NCI-H526 treated with DMSO at 0.1 percent for 48 hours (cell line): ENCODE measurements at regions not wholly inside any gene's neighbourhood (a gene's known extent, or its start where the extent isn't known, plus 50 kb on each side); places are given as distances from the start of the nearest gene placed in this dataset.
"Not testable (repeated sequence)": the region's sequence is repeated elsewhere in the genome, so short reads cannot be mapped to it uniquely, and the experiment has no call there.

ENCODE experiments used
- DNase-seq: peaks from one replicate; lab custom pipeline; 2025; lab: John Stamatoyannopoulos, UW

DNA sequence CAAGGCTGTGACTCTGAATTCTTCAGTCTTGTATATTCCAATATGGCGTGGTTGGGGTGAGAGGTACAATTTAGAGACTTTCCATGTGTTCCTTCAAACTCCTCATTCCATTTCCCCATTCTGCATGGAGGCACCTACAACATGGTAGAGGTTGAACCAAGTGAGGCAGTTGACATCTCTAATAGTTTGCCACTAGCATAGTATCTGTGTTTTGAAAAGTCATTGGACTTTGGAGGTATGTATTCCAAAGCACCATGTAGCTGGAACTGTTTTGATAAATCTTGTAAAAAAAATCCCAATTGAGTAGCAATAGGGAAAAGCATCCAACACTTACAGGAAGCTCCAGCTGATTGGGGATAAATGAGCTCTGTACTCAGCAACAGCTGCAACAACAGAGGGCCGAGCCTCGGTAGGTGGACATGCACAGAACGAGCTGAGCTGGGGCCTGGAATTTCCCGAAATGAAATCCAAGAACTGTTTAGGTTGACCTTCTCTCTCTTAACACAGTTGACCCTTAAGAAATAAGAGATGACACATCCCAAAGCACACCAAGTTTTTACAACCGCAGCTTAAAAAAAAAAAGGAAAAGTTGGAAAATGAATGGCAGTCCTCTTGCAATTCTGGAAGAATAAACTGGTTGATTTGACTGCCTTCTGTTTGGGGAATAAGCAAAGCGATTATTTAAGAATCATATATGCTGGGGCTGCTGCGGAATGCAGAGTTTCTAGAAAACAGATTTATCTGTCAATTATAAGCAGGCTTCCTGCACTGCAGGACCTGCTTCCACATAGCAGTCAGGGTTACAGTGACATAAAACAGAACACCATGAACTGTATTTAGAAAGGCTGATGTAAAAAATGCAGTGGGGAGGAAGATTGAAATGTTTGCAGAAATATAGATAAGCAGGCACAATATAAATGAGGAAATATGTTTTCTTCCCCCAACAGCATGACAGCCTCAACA lies 194.6 kb upstream of the KRR1 start:
- DNase-seq: no peak

DNA sequence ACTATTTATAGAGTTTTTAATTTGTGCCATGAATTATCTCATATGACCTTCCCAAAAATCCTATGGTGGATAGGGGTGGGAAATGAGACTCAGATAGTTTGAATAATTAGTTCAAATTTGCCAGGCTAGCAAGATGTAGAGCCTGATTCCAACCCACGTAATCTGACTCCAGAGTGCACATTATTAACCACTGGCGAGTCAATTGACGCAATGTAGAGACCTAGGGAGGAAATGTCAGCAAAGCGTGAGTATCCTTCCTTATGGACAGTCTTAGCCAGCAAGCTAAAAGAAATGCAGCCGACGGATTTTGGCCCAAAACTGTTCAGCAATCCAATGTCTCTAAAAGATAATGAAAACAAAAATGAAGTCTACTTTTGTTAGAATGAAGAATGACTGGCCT lies 193.3 kb upstream of the KRR1 start:
- no peak for DNase-seq

DNA sequence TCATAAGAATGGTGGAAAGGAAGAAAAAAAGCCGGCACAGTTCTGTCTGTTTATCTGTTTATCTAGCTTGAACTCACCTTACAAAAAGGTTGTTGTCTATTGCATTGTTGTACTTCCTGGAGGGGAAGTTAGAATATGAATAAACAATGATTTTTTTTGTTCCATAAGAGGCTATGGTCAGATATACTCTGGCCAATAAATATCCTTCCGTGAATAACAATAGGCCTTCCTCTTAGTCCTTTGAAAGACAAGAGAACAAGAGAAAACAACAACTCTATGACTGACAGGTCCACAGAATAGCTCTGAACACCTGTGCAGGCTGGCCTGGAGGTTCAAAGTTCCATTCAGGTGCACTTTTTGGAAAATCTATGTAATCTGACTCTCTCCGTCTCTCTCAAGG lies 192.8 kb upstream of the KRR1 start:
- no peak for DNase-seq

DNA sequence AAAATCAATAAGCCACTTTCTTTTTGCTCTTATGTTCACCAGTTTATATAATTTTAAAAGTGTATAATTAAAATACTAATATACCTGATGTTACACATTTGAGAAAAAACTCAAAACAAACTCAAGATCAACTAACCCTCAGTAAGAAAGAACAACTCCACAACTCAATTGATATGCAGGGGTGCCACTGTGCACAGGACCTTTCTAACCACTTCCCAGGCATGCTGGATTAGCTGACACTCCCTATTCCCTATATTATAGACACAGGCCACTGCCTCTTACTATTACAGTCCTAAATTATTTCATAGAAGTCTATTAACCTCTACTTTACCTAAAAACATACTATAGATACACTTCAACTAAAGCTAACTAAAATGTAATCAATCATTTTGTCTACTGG lies 191.7 kb upstream of the KRR1 start:
- DNase-seq: no peak

DNA sequence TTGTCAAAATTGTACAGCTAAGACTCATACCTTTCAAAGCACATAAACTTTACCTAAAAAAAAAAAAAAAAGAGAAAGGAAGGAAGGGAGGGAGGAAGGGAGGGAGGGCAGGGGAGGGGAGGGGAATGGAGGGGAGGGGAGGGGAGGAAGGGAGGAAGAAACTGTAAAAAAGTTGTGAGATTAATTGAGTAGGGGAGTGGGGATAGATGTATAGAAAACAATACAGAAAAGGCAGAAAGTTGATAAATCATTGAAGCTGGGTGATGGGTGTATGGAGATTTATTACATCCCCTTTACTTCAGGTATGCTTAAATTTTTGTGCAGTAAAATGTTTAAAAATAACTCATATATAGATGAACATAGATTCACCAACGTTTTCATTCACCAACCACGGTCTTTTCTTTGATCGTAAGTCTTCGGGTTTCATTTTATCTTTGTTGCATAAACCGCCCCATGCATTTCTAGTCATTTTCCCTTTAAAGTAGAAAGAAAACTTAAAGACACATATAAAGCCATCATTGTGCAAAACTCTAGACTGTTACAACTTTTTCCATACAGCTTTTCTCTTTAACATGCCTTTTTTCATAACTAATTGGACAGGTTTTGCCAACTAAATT lies 191.2 kb upstream of the KRR1 start:
- no peak for DNase-seq

DNA sequence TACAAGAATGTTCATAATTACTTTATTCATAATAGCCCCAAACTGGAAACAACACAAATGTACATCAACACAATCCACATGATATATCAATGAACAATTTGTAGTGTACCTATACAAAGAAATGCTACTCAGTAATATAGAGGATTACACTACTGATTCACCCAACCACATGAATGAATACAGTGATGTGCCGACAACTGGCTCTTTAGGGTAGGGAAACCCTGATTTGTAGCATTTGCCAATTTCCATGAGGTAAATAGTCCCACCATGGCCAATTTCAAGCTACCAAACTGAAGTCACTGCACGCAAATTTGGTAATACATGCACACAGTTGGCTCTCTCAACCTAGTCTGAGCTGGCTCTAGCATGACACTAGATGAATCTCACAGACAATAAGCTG lies 190.4 kb upstream of the KRR1 start:
- no peak for DNase-seq

DNA sequence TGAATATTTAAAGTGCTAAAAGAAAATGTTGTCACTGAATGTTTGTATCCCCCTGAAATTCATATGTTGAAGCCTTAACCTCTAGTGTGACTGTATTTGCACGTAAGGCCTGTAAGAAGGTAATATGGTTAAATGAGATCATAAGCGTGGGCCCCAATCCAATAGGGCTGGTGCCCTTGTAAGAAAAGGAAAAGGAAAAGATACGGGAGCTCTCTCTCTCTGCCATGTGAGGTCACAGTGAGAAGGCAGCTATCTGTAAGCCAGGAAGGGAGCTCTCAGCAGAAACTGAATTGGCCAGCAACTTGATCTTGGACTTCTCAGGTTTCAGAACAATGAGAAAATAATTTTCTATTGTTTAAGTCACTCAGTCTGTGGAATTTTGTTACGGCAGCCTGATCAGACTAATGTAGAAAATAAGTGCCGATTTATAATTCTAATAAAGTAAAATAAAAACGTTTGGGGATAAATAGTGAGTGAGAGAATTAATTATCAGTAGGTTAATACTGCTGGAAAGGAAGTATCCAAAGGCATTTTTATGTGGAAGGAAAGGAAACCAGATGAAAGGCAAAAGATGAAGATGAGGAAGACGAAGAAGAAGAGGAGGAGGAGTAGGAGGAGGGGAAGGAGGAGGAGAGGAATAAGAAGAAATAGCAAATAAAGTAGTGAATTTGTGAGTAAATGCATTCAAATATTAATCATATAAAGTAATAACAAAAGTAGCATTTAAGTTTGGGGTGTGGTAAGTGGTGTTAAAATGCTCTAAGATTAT lies 188.5 kb upstream of the KRR1 start:
- DNase-seq: no peak

DNA sequence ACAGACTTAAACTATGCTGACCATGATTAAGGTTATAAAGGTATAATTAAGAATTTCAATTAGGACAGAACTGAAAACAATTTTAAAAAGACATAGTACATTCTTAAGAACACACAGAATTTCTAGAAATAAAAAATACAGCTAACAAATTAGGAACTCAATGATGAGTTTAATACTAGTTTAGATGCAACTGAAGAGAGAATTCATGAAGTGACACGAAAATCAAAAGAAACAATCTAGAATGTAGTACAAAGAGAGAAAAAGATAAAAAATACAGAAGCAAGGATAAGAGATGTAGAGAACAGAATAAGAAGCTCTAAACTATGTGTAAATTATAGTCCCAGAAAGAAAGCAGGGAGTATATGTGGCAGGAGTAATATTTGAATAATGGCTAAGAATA lies 187.8 kb upstream of the KRR1 start:
- DNase-seq: no peak

DNA sequence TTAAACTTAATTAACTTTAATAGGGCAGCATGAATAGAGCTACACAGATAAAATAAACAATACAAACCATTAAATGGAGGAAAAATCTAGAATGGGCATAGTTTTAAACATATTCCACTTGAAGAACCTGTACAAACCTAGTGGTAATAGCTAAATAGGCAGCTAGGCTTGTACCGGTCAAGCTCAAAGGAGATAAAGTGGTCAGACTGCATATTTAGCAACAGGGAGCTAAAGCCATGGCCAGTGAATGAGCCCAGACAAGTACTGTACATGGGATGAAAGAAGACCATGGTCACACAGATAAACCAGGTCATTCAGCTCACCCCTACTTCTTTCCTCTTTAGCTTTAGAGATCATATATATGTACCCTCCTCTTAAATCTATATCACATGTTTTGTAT lies 186.6 kb upstream of the KRR1 start:
- DNase-seq: no peak

DNA sequence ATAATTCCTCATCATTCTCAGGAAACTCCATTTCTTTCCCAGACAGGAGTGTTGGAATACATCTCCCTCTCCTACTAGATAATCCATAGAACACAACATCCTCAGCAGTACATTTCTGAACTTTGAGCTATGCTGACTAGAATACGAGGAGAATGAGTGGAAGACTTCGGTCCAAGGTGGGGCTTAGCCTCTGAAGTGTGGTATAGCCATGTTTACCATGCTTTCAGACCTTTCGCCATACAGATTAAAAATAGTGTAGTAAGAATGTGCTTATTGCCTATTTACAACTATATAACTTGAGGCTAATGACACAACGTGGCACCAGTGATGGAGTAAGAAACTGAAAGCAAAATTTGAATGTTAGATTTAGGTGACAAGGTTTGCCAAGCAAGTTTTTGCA lies 184.5 kb upstream of the KRR1 start:
- DNase-seq: no peak

DNA sequence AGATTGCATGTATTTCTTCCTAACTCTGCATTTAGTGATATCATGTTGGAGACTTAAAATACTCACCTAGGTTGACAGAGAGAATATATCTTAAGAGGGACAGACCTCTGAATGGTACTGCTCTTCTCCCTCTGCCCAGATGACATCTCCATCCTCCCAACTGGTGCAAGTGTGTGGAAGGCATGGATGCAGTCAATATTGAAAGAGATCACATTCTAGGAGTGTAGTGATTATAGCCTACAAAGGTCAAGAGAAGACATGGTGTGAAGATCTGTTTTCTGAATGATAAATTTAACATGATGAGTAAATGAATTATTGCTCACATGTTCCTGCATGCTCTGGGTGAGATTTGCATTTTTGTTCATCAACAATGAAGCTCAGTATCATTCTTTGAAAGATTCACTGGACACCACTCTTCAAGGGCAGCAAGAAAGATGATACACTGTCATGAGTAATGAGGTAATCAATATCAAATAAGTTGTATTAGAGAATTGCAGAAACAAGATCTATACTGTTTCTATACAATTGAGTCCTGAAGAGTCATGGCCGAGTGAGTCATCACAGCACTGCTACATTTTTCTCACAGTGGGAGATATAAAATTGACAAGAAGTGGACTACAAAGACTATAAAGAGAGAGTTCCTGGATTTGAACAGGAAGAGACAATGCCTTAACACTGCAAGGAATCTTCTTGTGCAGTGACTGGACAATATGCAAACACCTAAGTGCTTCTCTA lies 183.3 kb upstream of the KRR1 start:
- no peak for DNase-seq

DNA sequence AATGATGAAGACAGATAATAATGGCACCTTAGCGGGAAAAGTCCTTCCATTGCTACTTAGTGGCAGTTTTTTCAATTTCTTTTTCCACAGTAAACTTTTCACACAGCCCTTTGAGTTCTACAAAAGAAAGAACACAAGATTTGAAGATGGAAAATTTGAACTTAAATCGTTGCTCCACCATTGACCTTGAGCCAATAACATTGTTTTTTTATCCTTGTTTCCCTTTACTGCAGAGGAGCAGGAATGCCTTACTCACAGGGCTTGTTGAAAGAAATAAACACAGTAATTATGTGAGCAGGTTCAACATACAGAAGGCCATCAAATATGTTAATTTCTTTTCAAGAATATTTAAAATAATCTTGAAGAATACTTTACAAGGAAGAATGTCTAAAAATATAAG lies 181.5 kb upstream of the KRR1 start:
- DNase-seq: no peak

DNA sequence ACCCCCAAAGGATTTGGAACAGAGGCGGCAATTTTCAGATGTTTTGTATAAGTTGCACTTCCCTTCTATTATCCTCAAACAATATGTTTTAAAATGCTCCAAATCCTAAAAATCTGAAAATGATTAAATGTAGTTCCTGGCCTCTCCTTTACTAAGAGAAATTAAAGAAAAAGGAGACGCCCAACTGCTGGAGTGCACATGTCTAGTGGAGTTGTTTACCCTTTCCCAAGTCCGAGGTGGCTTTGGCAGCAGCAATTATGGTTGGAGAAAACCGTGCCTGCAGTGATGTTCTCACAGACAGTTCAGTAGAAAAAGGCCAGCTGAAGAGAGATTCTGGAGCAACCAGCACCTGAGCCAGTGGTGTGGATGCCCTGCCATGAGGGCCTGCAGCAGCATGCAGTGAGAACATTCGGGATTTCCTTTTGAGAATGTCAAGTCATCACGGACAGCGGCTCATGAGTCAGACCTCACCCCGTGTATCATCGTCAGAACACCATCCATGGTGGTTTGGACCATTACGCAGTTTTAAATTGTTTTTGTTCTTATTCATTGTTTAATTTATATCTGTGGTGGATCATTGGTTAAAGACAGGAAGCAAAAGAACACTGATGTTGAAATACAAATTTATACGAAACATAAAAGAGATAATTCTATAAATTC lies 179.0 kb upstream of the KRR1 start:
- DNase-seq: no peak

DNA sequence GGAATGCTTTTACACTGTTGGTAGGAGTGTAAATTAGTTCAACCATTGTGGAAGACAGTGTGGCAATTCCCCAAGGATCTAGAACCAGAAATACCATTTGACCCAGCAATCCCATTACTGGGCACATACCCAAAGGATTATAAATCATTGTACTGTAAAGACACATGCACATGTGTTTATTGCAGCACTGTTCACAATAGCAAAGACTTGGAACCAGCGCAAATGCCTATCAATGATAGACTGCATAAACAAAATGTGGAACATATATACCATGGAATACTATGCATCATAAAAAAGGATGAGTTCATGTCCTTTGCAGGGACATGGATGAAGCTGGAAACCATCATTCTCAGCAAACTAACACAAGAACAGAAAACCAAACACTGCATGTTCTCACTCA lies 174.8 kb upstream of the KRR1 start:
- not testable (repeated sequence) for DNase-seq

DNA sequence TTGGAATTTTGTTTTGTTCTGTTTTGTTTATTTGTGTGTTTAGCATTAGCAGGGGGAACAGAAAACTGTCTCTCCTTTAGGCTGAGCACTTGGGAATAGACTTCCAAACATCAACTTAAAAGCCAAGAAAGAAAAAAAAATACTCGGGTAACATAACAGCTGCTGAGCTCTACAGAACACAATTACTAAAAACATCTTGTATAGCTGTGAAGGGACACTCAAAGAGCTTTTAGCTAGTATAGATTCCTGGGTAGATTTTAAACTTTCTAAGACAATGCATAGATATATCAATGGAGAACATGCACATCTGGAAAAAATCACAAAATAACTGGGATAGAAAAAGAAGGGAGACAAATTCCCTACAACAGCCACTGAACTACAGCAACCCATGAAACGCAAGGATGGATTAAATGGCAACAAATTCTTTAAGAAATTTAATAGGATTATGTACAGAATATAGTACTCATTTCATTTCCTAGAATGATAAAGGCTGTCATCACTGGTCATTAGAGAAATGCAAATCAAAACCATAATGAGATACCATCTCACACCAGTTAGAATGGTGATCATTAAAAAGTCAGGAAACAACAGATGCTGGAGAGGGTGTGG lies 174.3 kb upstream of the KRR1 start:
- no peak for DNase-seq

DNA sequence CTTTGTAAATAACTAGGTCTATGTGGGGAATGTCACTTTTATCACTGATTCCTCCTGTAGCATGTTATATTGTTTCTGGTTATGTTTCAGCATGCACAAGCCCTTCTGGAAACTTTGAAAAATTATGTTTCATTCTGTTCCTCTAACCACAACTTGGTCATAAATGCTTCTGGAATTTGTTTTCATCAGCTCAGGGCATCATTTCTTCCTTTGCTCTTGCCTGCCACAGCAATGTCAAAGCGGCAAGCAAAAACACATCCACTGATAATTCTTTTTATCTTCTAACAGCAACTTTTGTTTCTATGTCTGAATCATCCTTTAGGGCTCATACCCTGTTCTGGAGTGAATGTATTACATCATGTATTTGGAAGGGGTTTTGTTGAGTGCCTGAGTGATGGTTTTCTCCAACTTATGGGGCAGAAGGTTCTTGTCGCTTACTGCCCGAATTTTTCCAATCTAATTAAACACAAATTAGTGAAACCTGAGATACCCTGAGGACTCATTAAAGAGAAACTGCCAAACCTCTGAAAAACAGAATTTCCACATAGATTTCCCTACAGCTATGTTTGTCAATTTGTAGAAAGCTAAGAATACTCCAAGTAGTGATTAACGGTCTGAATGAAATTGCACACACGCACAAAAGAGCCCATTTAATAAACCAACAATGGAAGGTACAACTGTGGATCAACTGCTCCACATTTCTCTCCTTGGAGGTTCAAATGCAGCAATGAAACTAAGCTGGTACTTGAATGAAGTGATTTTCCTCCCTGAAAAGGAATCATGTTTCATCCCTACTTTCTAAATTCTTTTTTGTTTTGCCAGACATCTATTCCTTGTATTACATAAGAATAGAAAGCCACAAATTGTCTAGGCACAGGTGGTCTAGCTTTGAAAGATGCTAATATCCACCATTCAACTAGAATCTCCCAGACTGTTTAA lies 173.5 kb upstream of the KRR1 start:
- no peak for DNase-seq

DNA sequence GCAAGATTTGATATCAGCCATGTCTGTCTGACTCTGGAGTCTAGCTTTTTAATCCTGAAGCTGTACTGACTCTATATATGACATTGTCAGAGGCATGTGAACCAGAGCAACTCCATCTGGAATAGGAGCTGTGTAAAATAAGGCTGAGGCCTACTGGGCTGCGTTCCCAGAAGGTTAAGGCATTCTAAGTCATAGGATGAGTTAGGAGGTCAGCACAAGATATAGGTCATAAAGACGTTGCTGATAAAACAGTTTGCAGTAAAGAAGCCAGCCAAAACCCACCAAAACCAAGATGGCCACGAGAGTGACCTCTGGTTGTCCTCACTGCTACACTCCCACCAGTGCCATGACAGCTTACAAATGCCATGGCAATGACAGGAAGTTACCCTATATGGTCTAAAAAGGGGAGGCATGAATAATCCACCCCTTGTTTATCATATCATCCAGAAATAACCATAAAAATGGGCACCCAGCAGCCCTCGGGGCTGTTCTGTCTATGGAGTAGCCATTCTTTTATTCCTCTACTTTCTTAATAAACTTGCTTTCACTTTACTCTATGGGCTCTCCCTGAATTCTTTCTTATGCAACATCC lies 172.7 kb upstream of the KRR1 start:
- DNase-seq: not testable (repeated sequence)

DNA sequence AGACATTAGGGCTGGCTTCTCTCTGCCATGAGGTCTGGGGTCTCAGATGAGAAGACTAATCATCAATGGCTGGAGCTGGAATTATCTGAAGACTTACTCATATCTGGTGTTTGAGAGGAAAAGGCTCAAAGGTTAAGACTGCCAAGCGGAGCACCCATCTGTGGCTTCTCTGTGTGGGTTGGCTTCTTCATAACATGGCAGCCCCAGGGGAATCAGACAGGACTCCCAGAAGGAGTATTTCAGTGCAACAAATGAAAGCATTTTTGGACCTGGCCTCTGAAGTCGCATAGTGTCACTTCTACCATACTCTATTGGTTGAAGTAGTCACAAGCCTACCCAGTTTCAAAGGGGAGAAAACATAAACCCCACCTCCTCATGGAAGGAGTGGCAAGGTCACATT lies 171.8 kb upstream of the KRR1 start:
- no peak for DNase-seq

DNA sequence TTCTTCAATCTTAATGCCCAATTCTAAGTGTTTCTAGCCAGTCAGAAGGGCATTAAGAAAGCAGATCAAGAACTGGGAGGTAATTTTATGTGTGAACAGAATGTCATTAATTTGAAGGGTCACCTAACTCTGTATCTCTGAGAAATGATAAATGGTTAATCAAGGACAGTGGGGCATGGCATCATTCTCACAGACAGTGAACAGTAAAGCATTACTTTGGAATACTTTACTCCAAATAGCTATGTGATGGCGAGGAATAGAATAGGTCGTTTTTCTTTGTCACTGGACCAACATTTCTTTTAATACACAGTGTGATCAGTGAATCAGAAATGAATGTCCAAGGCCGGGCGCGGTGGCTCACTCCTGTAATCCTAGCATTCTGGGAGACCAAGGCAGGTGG lies 166.1 kb upstream of the KRR1 start:
- no peak for DNase-seq

DNA sequence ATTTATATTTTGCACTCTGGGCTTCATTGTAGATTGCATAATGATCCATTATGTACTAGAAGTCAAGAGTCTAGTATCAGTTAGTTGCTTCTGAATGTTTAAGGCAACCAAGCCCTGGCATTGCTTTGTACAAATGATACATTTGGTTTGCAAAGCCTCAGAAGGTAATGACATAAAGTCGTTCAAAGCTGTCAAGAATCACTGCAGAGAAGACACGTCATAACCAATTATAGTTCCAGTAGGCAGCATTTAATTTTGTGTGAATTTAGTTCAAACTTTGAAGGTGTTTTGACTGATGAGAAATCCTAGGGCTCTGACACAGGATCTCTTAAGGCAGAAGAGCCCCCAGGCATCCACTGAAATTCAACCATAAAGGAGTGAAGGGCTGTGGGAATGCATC lies 163.0 kb upstream of the KRR1 start:
- no peak for DNase-seq
